HepG2 (cell line): ENCODE measurements at regions not wholly inside any gene's neighbourhood (a gene's known extent, or its start where the extent isn't known, plus 50 kb on each side); places are given as distances from the start of the nearest gene placed in this dataset.

Experiments
- ATAC-seq: fragments of 200-7000 bp; cut with Tn5 transposase; 3 replicates; pipeline ENCODE4 v1.9.1; 2020; ENCODE audit warnings: mild to moderate bottlenecking, moderate library complexity
- BruUV-seq: library from RNA; stranded (reverse); fragments of 400-500 nt; replicated peaks from 2 replicates; lab custom pipeline; 2021; lab: Mats Ljungman, UMichigan
- CTCF ChIA-PET: fragments of 300-600 bp; formaldehyde crosslinking; extraction: SDS; loops from one replicate; lab custom pipeline; 2021; ENCODE audit warnings: low total read pairs, inconsistent platforms, low intra/inter-chr PET ratio; lab: Yijun Ruan, JAX
- POLR2A ChIA-PET: fragments of 350-600 bp; sonication (Branson Sonifier 250); formaldehyde crosslinking; loops from one replicate; lab custom pipeline; 2020; ENCODE audit warnings: antibody characterized with exemption, inconsistent platforms; lab: Yijun Ruan, JAX
- DNase-seq: peaks from one replicate; pipeline ENCODE4 v3.0.0-alpha.2; 2015; ENCODE audit warnings: low spot score
- FAIRE-seq: peaks from 3 replicates; lab custom pipeline; 2011; peaks lifted over from hg19 to GRCh38; lab: Jason Lieb, UNC
- H2AFZ ChIP-seq: one replicate; pipeline ENCODE4 v1.6.1; 2011; ENCODE audit warnings: low read length, inconsistent platforms
- H3K27ac ChIP-seq: fragments of 300-600 bp; 3 replicates; pipeline ENCODE4 v1.8.0; 2011; ENCODE audit warnings: mixed run types, mild to moderate bottlenecking, mixed read lengths, low read length, inconsistent platforms; ENCODE audit not compliant: insufficient read depth; ENCODE audit errors: extremely low read length
- H3K27me3 ChIP-seq, 2 experiments: fragments of 200-600 bp in 1 of 2; 2 replicates in 1 of 2; 3 replicates in 1 of 2; pipeline versions ENCODE4 v1.6.0 to v1.8.0; 2011; ENCODE audit warnings: low read length in 2 of 2, mild to moderate bottlenecking in 2 of 2, moderate library complexity in 2 of 2, inconsistent platforms in 1 of 2; ENCODE audit not compliant: insufficient read depth in 2 of 2, control insufficient read depth in 1 of 2
- H3K36me3 ChIP-seq, 2 experiments: fragments of 200-600 bp in 1 of 2; replicated peaks in 1 of 2; 2 replicates in 1 of 2; 3 replicates in 1 of 2; pipeline versions ENCODE4 v1.5.1 to v1.8.0; 2011; ENCODE audit warnings: low read length in 2 of 2, inconsistent platforms in 1 of 2; ENCODE audit not compliant: insufficient read depth in 2 of 2, control insufficient read depth in 1 of 2
- H3K4me1 ChIP-seq: 2 replicates; pipeline ENCODE4 v1.5.1; 2012; ENCODE audit warnings: low read length, inconsistent platforms; ENCODE audit not compliant: insufficient read depth
- H3K4me2 ChIP-seq: 2 replicates; pipeline ENCODE4 v1.6.0; 2011; ENCODE audit warnings: low read depth, low read length, inconsistent platforms
- H3K4me3 ChIP-seq, 3 experiments: fragments of 200-600 bp in 1 of 3; sonication (generic), shearing (Covaris generic) in 1 of 3; replicated peaks in 1 of 3; 2 replicates each; pipeline ENCODE4 v1.5.1; 2011 to 2016; ENCODE audit warnings: low read length in 3 of 3, inconsistent platforms in 2 of 3, low read depth in 2 of 3, mild to moderate bottlenecking in 2 of 3, control low read depth in 1 of 3, mixed read lengths in 1 of 3; ENCODE audit not compliant: insufficient read depth in 1 of 3
- H3K79me2 ChIP-seq: one replicate; pipeline ENCODE4 v1.6.1; 2011; ENCODE audit warnings: low read length, inconsistent platforms; ENCODE audit not compliant: insufficient read depth
- H3K9ac ChIP-seq: 2 replicates; pipeline ENCODE4 v1.6.0; 2011; ENCODE audit warnings: mild to moderate bottlenecking, low read depth, low read length, inconsistent platforms; ENCODE audit not compliant: insufficient read depth
- H3K9me3 ChIP-seq: 2 replicates; pipeline ENCODE4 v1.5.1; 2012; ENCODE audit warnings: mild to moderate bottlenecking, low read length
- H4K20me1 ChIP-seq: 2 replicates; pipeline ENCODE4 v1.6.0; 2011; ENCODE audit warnings: inconsistent platforms, mild to moderate bottlenecking, low read length, moderate library complexity; ENCODE audit not compliant: insufficient read depth
- CCDC6 ChIP-seq: sonication (generic); formaldehyde crosslinking; IDR thresholded peaks from 2 replicates; pipeline ENCODE4 v1.8.1; 2022; ENCODE audit warnings: mild to moderate bottlenecking, missing genetic modification reagents, moderate library complexity
- DPF2 ChIP-seq: sonication (generic); formaldehyde crosslinking; IDR thresholded peaks from 2 replicates; pipeline ENCODE4 v1.4.0; 2020; ENCODE audit warnings: mild to moderate bottlenecking, low read depth, missing genetic modification reagents, borderline replicate concordance
- ELF1 ChIP-seq: sonication (generic); formaldehyde crosslinking; IDR thresholded peaks from 2 replicates; pipeline ENCODE4 v1.4.0; 2020; ENCODE audit warnings: missing genetic modification reagents
- ISX ChIP-seq: sonication (generic); formaldehyde crosslinking; conservative IDR thresholded peaks from 2 replicates; pipeline ENCODE4 v1.5.0; 2020; ENCODE audit warnings: missing genetic modification reagents
- KMT2B ChIP-seq: IDR thresholded peaks from 2 replicates; pipeline ENCODE4 v1.6.1; 2016; ENCODE audit warnings: missing genetic modification reagents, missing compliant biosample characterization
- MBD4 ChIP-seq: IDR thresholded peaks from 2 replicates; pipeline ENCODE4 v1.6.1; 2012; ENCODE audit warnings: low read length, inconsistent platforms, borderline replicate concordance
- SNAI1 ChIP-seq: sonication (generic); formaldehyde crosslinking; IDR thresholded peaks from 2 replicates; pipeline ENCODE4 v1.5.0; 2020; ENCODE audit warnings: mild to moderate bottlenecking, missing genetic modification reagents, borderline replicate concordance
- ZFP37 ChIP-seq: sonication (generic); formaldehyde crosslinking; IDR thresholded peaks from 2 replicates; pipeline ENCODE4 v1.4.0; 2020; ENCODE audit warnings: missing genetic modification reagents, borderline replicate concordance
- ZNF468 ChIP-seq: sonication (generic); formaldehyde crosslinking; IDR thresholded peaks from 2 replicates; pipeline ENCODE4 v1.8.0; 2022; ENCODE audit warnings: mild to moderate bottlenecking, moderate library complexity, missing genetic modification reagents
- ZNF562 ChIP-seq: sonication (generic); formaldehyde crosslinking; IDR thresholded peaks from 2 replicates; pipeline ENCODE4 v1.8.0; 2022; ENCODE audit warnings: missing genetic modification reagents, borderline replicate concordance
- ZNF570 ChIP-seq: sonication (generic); formaldehyde crosslinking; IDR thresholded peaks from 2 replicates; pipeline ENCODE4 v1.4.0; 2020; ENCODE audit warnings: mild to moderate bottlenecking, missing genetic modification reagents, borderline replicate concordance
- WGBS: methylation state at CpG from one replicate; pipeline ENCODE4 v1.1.6; 2017; ENCODE audit warnings: low lambda C conversion rate; 5-methylcytosine and 5-hydroxymethylcytosine counted together
- in situ Hi-C: cut with HindIII; loops from 2 replicates; pipeline ENCODE4 v1.10.0; 2017; ENCODE audit warnings: low pct_unique_long_range_greater_than_20kb; ENCODE audit not compliant: extremely low pct_ligation_motif_present
- intact Hi-C: fragments of 100-400 bp; cut with micrococcal nuclease; formaldehyde crosslinking; loops from one replicate; pipeline ENCODE4 v1.10.0; 2022; ENCODE audit not compliant: unreplicated experiment
- TF ChIP-seq, protein P1 (sequence below): sonication (generic); formaldehyde crosslinking; IDR thresholded peaks from 2 replicates; pipeline ENCODE4 v1.5.0; 2020; ENCODE audit warnings: mild to moderate bottlenecking, missing genetic modification reagents, borderline replicate concordance
- TF ChIP-seq, protein P2 (sequence below): sonication (generic); formaldehyde crosslinking; IDR thresholded peaks from 2 replicates; pipeline ENCODE4 v1.8.1; 2023; ENCODE audit warnings: mild to moderate bottlenecking, inconsistent platforms, moderate library complexity, missing genetic modification reagents, borderline replicate concordance
- TF ChIP-seq, protein P3 (sequence below): sonication (generic); formaldehyde crosslinking; IDR thresholded peaks from 2 replicates; pipeline ENCODE4 v1.5.0; 2020; ENCODE audit warnings: mild to moderate bottlenecking, missing genetic modification reagents
- TF ChIP-seq, protein P4 (sequence below): sonication (generic); formaldehyde crosslinking; conservative IDR thresholded peaks from 2 replicates; pipeline ENCODE4 v1.8.0; 2022; ENCODE audit warnings: low read depth, missing genetic modification reagents

DNA sequence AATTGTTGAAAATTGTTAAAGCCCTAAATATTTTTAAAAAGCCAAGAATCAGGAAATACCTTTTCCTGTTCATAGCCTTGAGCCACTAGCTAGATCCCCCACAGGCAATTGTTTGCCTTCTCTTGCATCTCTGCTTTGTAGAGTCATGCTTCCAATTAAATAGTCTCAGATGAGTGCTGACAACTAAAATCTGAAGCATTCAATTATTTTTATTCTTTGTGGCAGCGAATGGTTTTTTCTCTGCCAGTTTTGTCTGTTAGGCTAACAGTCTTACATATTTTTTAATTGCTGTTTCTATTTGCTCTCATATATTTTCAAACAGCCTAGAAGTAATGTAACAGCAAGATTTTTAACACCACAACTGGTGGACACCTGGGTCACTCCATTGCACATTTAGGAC, 277.1 kb upstream of the GBE1 start (continued):
- TF ChIP-seq, protein P1, sequence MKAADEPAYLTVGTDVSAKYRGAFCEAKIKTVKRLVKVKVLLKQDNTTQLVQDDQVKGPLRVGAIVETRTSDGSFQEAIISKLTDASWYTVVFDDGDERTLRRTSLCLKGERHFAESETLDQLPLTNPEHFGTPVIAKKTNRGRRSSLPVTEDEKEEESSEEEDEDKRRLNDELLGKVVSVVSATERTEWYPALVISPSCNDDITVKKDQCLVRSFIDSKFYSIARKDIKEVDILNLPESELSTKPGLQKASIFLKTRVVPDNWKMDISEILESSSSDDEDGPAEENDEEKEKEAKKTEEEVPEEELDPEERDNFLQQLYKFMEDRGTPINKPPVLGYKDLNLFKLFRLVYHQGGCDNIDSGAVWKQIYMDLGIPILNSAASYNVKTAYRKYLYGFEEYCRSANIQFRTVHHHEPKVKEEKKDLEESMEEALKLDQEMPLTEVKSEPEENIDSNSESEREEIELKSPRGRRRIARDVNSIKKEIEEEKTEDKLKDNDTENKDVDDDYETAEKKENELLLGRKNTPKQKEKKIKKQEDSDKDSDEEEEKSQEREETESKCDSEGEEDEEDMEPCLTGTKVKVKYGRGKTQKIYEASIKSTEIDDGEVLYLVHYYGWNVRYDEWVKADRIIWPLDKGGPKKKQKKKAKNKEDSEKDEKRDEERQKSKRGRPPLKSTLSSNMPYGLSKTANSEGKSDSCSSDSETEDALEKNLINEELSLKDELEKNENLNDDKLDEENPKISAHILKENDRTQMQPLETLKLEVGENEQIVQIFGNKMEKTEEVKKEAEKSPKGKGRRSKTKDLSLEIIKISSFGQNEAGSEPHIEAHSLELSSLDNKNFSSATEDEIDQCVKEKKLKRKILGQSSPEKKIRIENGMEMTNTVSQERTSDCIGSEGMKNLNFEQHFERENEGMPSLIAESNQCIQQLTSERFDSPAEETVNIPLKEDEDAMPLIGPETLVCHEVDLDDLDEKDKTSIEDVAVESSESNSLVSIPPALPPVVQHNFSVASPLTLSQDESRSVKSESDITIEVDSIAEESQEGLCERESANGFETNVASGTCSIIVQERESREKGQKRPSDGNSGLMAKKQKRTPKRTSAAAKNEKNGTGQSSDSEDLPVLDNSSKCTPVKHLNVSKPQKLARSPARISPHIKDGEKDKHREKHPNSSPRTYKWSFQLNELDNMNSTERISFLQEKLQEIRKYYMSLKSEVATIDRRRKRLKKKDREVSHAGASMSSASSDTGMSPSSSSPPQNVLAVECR (CRISPR knock-in tag): no peak
- TF ChIP-seq MBD4: no peak
- TF ChIP-seq, all 625 proteins: peak for 0

DNA sequence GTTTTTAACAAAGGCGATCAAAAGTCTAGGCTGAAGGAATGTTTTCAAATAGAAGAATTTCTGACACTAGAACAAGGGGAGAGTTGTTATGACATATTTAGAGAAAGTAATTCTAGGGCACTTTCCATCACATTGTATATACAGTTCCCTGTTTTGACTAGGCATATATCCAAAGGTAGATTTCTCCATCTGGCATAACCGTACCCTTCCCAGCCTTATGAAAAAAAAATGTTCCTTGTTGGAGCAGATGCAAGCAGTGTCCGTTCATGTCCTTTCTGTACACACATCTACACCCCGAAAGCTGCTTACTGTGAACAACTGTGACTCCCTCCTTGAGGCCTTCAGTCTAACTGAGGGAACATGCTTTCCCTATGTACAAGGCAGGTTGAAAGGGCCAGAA, 271.7 kb upstream of the GBE1 start:
- DNase-seq (no peak), FAIRE-seq (no peak), ATAC-seq (no peak)
- no peaks in the 10 kb centered on the region for H4K20me1 ChIP-seq
- in situ Hi-C loops (no loop called here), intact Hi-C loops (no loop called here)
- H3K79me2 ChIP-seq: peaks cover 4% of the 10 kb centered on the region
- POLR2A ChIA-PET: no interaction called here
- no peak overlapping the region for H2AFZ ChIP-seq
- no TSS peak for BruUV-seq
- no peak overlapping the region for H3K4me3 ChIP-seq
- WGBS: 67% methylated on average over 4 of the region's 4 CpGs
- peaks cover 12% of the 10 kb centered on the region for H3K4me1 ChIP-seq
- no peak overlapping the region for H3K4me2 ChIP-seq
- no peaks in the 10 kb centered on the region for H3K27me3 ChIP-seq
- CTCF ChIA-PET: no interaction called here
- no peak overlapping the region for H3K9ac ChIP-seq
- H3K9me3 ChIP-seq: no peaks in the 10 kb centered on the region
- no peaks in the 10 kb centered on the region for H3K36me3 ChIP-seq
- no peak overlapping the region for H3K27ac ChIP-seq
- TF ChIP-seq SNAI1: no peak
- TF ChIP-seq KMT2B (CRISPR knock-in tag): no peak
- no peak for TF ChIP-seq ZFP37
- no peak for TF ChIP-seq ZNF570 (CRISPR knock-in tag)
- TF ChIP-seq ELF1 (CRISPR knock-in tag): no peak
- no peak for TF ChIP-seq ISX (CRISPR knock-in tag)
- no peak for TF ChIP-seq CCDC6 (CRISPR knock-in tag)
- TF ChIP-seq, protein P2, sequence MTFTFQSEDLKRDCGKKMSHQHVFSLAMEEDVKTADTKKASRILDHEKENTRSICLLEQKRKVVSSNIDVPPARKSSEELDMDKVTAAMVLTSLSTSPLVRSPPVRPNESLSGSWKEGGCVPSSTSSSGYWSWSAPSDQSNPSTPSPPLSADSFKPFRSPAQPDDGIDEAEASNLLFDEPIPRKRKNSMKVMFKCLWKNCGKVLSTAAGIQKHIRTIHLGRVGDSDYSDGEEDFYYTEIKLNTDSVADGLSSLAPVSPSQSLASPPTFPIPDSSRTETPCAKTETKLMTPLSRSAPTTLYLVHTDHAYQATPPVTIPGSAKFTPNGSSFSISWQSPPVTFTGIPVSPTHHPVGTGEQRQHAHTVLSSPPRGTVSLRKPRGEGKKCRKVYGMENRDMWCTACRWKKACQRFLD (CRISPR knock-in tag): no peak
- no peak for TF ChIP-seq ZNF468 (CRISPR knock-in tag)
- TF ChIP-seq DPF2 (CRISPR knock-in tag): no peak
- TF ChIP-seq, protein P3, sequence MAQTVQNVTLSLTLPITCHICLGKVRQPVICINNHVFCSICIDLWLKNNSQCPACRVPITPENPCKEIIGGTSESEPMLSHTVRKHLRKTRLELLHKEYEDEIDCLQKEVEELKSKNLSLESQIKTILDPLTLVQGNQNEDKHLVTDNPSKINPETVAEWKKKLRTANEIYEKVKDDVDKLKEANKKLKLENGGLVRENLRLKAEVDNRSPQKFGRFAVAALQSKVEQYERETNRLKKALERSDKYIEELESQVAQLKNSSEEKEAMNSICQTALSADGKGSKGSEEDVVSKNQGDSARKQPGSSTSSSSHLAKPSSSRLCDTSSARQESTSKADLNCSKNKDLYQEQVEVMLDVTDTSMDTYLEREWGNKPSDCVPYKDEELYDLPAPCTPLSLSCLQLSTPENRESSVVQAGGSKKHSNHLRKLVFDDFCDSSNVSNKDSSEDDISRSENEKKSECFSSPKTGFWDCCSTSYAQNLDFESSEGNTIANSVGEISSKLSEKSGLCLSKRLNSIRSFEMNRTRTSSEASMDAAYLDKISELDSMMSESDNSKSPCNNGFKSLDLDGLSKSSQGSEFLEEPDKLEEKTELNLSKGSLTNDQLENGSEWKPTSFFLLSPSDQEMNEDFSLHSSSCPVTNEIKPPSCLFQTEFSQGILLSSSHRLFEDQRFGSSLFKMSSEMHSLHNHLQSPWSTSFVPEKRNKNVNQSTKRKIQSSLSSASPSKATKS (CRISPR knock-in tag): no peak
- TF ChIP-seq, protein P4, sequence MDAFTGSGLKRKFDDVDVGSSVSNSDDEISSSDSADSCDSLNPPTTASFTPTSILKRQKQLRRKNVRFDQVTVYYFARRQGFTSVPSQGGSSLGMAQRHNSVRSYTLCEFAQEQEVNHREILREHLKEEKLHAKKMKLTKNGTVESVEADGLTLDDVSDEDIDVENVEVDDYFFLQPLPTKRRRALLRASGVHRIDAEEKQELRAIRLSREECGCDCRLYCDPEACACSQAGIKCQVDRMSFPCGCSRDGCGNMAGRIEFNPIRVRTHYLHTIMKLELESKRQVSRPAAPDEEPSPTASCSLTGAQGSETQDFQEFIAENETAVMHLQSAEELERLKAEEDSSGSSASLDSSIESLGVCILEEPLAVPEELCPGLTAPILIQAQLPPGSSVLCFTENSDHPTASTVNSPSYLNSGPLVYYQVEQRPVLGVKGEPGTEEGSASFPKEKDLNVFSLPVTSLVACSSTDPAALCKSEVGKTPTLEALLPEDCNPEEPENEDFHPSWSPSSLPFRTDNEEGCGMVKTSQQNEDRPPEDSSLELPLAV (CRISPR knock-in tag): no peak
- TF ChIP-seq ZNF562 (CRISPR knock-in tag): no peak
